ENCODE measurements at regions not wholly inside any gene's neighbourhood (a gene's known extent, or its start where the extent isn't known, plus 50 kb on each side); places are given as distances from the start of the nearest gene placed in this dataset.

- no peak for DNase-seq
Measured at GRCh38 chr19:31502536-31503170, 153.4 kb upstream of the TSHZ3 start.

GRCh38 chr19:31503211-31503610, 154.0 kb upstream of the TSHZ3 start:
- no peak for DNase-seq

- no peak for DNase-seq
Measured at GRCh38 chr19:31504221-31504620, 155.0 kb upstream of the TSHZ3 start.

- DNase-seq: no peak
Measured at GRCh38 chr19:31505596-31505910, 156.3 kb upstream of the TSHZ3 start.

- DNase-seq: no peak
Measured at GRCh38 chr19:31506102-31506501, 156.9 kb upstream of the TSHZ3 start.

- no peak for DNase-seq
Measured at GRCh38 chr19:31510635-31511034, 161.4 kb upstream of the TSHZ3 start.

GRCh38 chr19:31511098-31511497, 161.9 kb upstream of the TSHZ3 start:
- DNase-seq: no peak

- no peak for DNase-seq
Measured at GRCh38 chr19:31511696-31512095, 162.5 kb upstream of the TSHZ3 start.

- DNase-seq: no peak
Measured at GRCh38 chr19:31512181-31512970, 163.1 kb upstream of the TSHZ3 start.

- no peak for DNase-seq
Measured at GRCh38 chr19:31513841-31514240, 164.6 kb upstream of the TSHZ3 start.

GRCh38 chr19:31515931-31516330, 166.7 kb upstream of the TSHZ3 start:
- peak; percentile 3 for DNase-seq

GRCh38 chr19:31516756-31517155, 167.5 kb upstream of the TSHZ3 start:
- DNase-seq: no peak

- DNase-seq: no peak
Measured at GRCh38 chr19:31517224-31518180, 168.3 kb upstream of the TSHZ3 start.

GRCh38 chr19:31518216-31519020, 169.2 kb upstream of the TSHZ3 start:
- no peak for DNase-seq

GRCh38 chr19:31519256-31519655, 170.0 kb upstream of the TSHZ3 start:
- DNase-seq: no peak

- DNase-seq: no peak
Measured at GRCh38 chr19:31519908-31520307, 170.7 kb upstream of the TSHZ3 start.

- no peak for DNase-seq
Measured at GRCh38 chr19:31520633-31521032, 171.4 kb upstream of the TSHZ3 start.

GRCh38 chr19:31525610-31526147, 176.4 kb upstream of the TSHZ3 start:
- DNase-seq: no peak

- DNase-seq: no peak
Measured at GRCh38 chr19:31527443-31527842, 178.2 kb upstream of the TSHZ3 start.

- DNase-seq: no peak
Measured at GRCh38 chr19:31528261-31528660, 179.0 kb upstream of the TSHZ3 start.

GRCh38 chr19:31529121-31529520, 179.9 kb upstream of the TSHZ3 start:
- no peak for DNase-seq

GRCh38 chr19:31530781-31531180, 181.5 kb upstream of the TSHZ3 start:
- DNase-seq: no peak

All from fibroblast of skin of scalp (primary cell).